Stimulated activated effector memory CD8-positive, alpha-beta T cell treated with anti-CD3 and anti-CD28 coated beads, Interleukin-12 subunit alpha, Interleukin-12 subunit beta, amount 100 ng/mL, for 72 hours (primary cell): ENCODE measurements at regions not wholly inside any gene's neighbourhood (a gene's known extent, or its start where the extent isn't known, plus 50 kb on each side); places are given as distances from the start of the nearest gene placed in this dataset.
"Not testable (repeated sequence)": the region's sequence is repeated elsewhere in the genome, so short reads cannot be mapped to it uniquely, and the experiment has no call there.

Source experiments
- ATAC-seq: fragments of 150-1000 bp; cut with Tn5 transposase; 2 replicates; pipeline ENCODE4 v1.10.0; 2021
- DNase-seq, 2 donors: peaks; one replicate each; pipeline ENCODE4 v3.0.0; 2021 to 2022; ENCODE audit warnings: low spot score in 2 of 2
- H3K27ac Mint-ChIP-seq: one replicate; pipeline ENCODE4 v1.8.0; 2022; ENCODE audit warnings: mild to moderate bottlenecking, mixed read lengths
- H3K36me3 Mint-ChIP-seq: one replicate; pipeline ENCODE4 v1.8.0; 2022; ENCODE audit warnings: mild to moderate bottlenecking, mixed read lengths
- H3K4me1 Mint-ChIP-seq: one replicate; pipeline ENCODE4 v1.8.0; 2022; ENCODE audit warnings: mixed read lengths
- H3K4me3 Mint-ChIP-seq: one replicate; pipeline ENCODE4 v1.8.0; 2022; ENCODE audit warnings: mild to moderate bottlenecking, mixed read lengths
- H3K9me3 Mint-ChIP-seq: one replicate; pipeline ENCODE4 v1.8.0; 2022; ENCODE audit warnings: mixed read lengths

- no peaks in the 10 kb centered on the region for H3K36me3 Mint-ChIP-seq
- no peaks in the 10 kb centered on the region for H3K4me1 Mint-ChIP-seq
- H3K27ac Mint-ChIP-seq, result no peak overlapping the region
- H3K9me3 Mint-ChIP-seq, result peaks cover 29% of the 10 kb centered on the region
- no peak for ATAC-seq
- H3K4me3 Mint-ChIP-seq, result no peak overlapping the region
- DNase-seq, result no peak
Observed at GRCh38 chr11:42337786-42338455, 878.5 kb upstream of the LRRC4C start.

DNA sequence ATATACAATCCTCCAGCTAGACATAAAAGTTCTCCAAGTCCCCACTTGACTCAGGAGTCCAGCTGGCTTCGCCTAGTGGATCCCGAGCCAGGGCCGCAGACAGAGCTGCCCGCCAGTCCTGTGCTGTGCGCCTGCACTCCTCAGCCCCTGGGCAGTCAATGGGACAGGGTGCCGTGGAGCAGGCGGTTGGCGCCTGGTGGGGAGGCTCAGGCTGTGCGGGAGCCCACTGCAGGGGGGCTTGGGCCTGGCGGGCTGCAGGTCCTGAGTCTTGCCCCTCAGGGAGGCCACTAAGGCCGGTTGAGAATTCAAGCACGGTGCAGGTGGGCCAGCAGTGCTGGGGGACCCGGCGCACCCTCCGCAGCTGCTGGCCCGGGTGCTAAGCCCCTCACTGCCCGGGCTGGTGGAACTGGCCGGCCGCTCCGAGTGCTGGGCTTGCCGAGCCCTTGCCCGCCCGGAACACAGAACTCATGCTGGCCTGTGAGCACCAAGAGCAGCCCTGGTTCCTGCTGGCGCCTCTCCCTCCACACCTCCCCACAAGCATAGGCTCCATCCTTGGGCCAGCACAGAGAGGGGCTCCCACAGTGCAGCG is 884.8 kb upstream of the LRRC4C start:
- no peak overlapping the region for H3K27ac Mint-ChIP-seq
- ATAC-seq (no peak), DNase-seq (no peak)
- no peaks in the 10 kb centered on the region for H3K36me3 Mint-ChIP-seq
- no peak overlapping the region for H3K4me3 Mint-ChIP-seq
- no peaks in the 10 kb centered on the region for H3K4me1 Mint-ChIP-seq
- H3K9me3 Mint-ChIP-seq, result peaks cover 9% of the 10 kb centered on the region

DNA sequence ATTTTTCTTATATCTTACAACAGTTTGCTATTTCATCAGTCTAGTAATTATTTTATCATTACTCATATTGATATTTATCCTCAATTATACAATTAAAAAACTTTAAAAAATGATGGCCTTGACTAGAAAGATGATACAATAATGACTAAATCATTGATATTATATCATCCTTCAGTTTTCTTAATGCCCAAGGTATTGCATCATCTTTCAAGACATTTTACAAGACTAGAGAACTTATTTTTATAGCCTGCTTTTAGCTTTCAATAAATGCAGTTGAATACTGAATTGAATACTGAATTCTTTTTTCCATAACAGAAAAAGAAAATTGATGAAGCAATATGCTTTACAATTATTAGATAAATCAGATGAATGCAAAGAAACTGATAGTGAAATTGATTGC is 886.5 kb upstream of the LRRC4C start:
- H3K9me3 Mint-ChIP-seq, result peaks cover 5% of the 10 kb centered on the region
- H3K27ac Mint-ChIP-seq, result no peak overlapping the region
- no peaks in the 10 kb centered on the region for H3K4me1 Mint-ChIP-seq
- ATAC-seq, result no peak
- DNase-seq, result no peak
- no peaks in the 10 kb centered on the region for H3K36me3 Mint-ChIP-seq
- no peak overlapping the region for H3K4me3 Mint-ChIP-seq

DNA sequence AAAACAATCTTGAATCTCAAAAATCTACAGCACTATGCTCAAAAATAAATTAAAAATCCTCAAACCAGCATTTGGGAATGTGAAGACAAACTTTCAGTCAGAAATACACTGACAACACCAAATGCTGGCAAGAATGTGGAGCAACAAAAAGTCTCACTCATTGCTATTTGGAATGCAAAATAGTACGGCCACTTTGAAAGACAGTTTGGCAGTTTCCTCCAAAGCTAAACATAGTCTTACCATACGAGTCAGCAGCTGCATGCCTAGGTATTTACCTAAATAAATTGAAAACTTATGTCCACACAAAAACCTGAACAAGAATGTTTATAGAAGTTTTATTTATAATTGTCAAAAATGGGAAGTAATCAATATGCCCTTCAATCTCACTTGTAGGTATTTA is 904.2 kb upstream of the LRRC4C start:
- ATAC-seq (no peak), DNase-seq (no peak)
- H3K36me3 Mint-ChIP-seq, result no peaks in the 10 kb centered on the region
- H3K4me3 Mint-ChIP-seq, result no peak overlapping the region
- H3K9me3 Mint-ChIP-seq, result peaks cover 25% of the 10 kb centered on the region
- H3K4me1 Mint-ChIP-seq, result no peaks in the 10 kb centered on the region
- no peak overlapping the region for H3K27ac Mint-ChIP-seq

DNA sequence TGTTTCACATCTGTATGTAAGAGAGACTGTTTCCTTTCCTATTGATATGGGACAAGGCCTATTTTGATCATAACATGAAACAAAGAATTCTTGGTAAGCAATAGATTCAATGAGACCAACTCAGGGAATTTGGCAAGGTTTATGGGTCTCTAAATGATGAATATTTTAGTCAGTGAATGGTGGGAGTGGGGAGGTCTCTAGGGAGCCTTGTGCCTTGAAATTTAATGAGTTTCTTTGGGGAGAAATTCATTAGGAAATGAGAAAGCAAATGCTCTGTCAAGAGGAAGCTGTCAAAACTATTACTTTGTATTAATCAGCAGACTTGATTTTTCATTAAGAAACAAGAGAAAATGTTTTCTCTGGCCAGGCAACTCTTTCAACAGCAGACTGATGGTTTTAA is 921.7 kb upstream of the API5 start:
- H3K4me3 Mint-ChIP-seq, result no peak overlapping the region
- DNase-seq (no peak), ATAC-seq (no peak)
- H3K9me3 Mint-ChIP-seq, result peaks cover 23% of the 10 kb centered on the region
- no peaks in the 10 kb centered on the region for H3K4me1 Mint-ChIP-seq
- H3K36me3 Mint-ChIP-seq, result no peaks in the 10 kb centered on the region
- H3K27ac Mint-ChIP-seq, result no peak overlapping the region

DNA sequence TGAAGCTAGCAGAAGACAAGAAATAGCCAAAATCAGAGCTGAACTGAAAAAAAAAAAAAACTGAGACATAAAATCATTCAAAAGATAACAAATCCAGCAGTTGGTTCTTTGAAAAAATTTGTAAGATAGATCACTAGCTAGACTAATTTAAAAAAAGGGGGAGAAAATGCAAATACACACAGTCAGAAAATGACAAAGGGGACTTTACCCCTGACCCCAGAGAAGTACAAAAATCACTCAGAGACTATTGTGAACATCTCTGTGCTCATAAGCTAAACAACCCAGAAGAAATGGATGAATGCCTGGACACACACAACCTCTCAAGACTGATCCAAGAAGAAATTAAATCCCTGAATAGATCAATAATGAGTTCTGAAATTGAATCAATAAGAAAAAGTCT is 914.3 kb upstream of the API5 start:
- H3K4me3 Mint-ChIP-seq, result no peak overlapping the region
- no peak for ATAC-seq
- peaks cover 23% of the 10 kb centered on the region for H3K9me3 Mint-ChIP-seq

GRCh38 chr11:42407341-42407740 is 904.5 kb upstream of the API5 start:
- DNase-seq (no peak), ATAC-seq (no peak)
- Mint-ChIP-seq H3K27ac (no peak overlapping the region), H3K9me3 (peaks cover 8% of the 10 kb centered on the region), H3K36me3 (no peaks in the 10 kb centered on the region), H3K4me1 (no peaks in the 10 kb centered on the region), H3K4me3 (no peak overlapping the region)

More for the DNA sequence above, 914.3 kb upstream of the API5 start:
- H3K27ac Mint-ChIP-seq, result no peak overlapping the region
- DNase-seq, result no peak
- H3K4me1 Mint-ChIP-seq, result no peaks in the 10 kb centered on the region
- no peaks in the 10 kb centered on the region for H3K36me3 Mint-ChIP-seq

GRCh38 chr11:42410251-42410955 is 901.4 kb upstream of the API5 start:
- no peak overlapping the region for H3K27ac Mint-ChIP-seq
- DNase-seq, result no peak
- H3K9me3 Mint-ChIP-seq, result peaks cover 11% of the 10 kb centered on the region
- no peaks in the 10 kb centered on the region for H3K4me1 Mint-ChIP-seq
- no peaks in the 10 kb centered on the region for H3K36me3 Mint-ChIP-seq
- ATAC-seq, result no peak
- no peak overlapping the region for H3K4me3 Mint-ChIP-seq

GRCh38 chr11:42412590-42412989 is 899.2 kb upstream of the API5 start:
- H3K27ac Mint-ChIP-seq, result no peak overlapping the region
- H3K36me3 Mint-ChIP-seq, result no peaks in the 10 kb centered on the region
- DNase-seq, result no peak
- H3K9me3 Mint-ChIP-seq, result peaks cover 12% of the 10 kb centered on the region
- no peak for ATAC-seq
- no peaks in the 10 kb centered on the region for H3K4me1 Mint-ChIP-seq
- no peak overlapping the region for H3K4me3 Mint-ChIP-seq

- no peak for ATAC-seq
- no peaks in the 10 kb centered on the region for H3K36me3 Mint-ChIP-seq
- H3K4me3 Mint-ChIP-seq, result no peak overlapping the region
Observed at GRCh38 chr11:42417691-42418090, 894.1 kb upstream of the API5 start.

GRCh38 chr11:42422090-42422489 is 889.7 kb upstream of the API5 start:
- Mint-ChIP-seq H3K36me3 (no peaks in the 10 kb centered on the region), H3K4me3 (no peak overlapping the region), H3K27ac (no peak overlapping the region), H3K9me3 (peaks cover 18% of the 10 kb centered on the region), H3K4me1 (no peaks in the 10 kb centered on the region)
- no peak for ATAC-seq
- DNase-seq, result no peak

More at GRCh38 chr11:42417691-42418090, 894.1 kb upstream of the API5 start:
- peaks cover 17% of the 10 kb centered on the region for H3K9me3 Mint-ChIP-seq
- no peak overlapping the region for H3K27ac Mint-ChIP-seq
- no peaks in the 10 kb centered on the region for H3K4me1 Mint-ChIP-seq
- no peak for DNase-seq

DNA sequence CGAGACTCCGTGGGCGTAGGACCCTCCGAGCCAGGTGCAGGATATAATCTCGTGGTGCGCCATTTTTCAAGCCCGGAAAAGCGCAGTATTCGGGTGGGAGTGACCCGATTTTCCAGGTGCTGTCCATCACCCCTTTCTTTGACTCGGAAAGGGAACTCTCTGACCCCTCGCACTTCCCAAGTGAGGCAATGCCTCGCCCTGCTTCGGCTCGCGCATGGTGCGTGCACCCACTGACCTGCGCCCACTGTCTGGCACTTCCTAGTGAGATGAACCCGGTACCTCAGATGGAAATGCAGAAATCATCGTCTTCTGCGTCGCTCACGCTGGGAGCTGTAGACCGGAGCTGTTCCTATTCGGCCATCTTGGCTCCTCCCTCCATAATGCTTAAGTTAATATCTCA is 876.9 kb upstream of the API5 start:
- H3K36me3 Mint-ChIP-seq, ATAC-seq, H3K4me3 Mint-ChIP-seq, H3K4me1 Mint-ChIP-seq, H3K27ac Mint-ChIP-seq, DNase-seq: not testable (repeated sequence)
- H3K9me3 Mint-ChIP-seq, result peaks cover 15% of the 10 kb centered on the region

DNA sequence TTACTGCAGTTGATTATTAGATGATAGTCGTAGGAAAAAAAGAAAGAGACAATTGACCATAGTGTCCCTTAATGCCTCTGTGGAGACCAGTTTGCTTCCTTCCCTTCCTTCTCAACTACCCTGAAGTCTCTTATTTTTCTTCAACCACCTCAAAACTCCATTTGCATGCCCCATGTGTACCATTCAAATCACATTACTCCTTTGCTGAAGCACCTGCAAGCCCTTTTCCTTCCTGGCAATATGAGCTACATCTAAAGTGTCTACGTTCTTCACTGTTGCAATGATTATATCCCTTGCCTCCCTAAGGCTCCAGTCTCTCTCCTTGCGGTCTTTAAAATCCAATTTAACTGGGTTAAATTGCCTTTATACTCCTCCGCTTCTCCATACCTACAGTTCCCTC is 867.4 kb upstream of the API5 start:
- no peaks in the 10 kb centered on the region for H3K4me1 Mint-ChIP-seq
- peaks cover 25% of the 10 kb centered on the region for H3K9me3 Mint-ChIP-seq
- DNase-seq (no peak), ATAC-seq (no peak)
- H3K27ac Mint-ChIP-seq, result no peak overlapping the region
- no peak overlapping the region for H3K4me3 Mint-ChIP-seq
- H3K36me3 Mint-ChIP-seq, result no peaks in the 10 kb centered on the region

- Mint-ChIP-seq H3K27ac (no peak overlapping the region), H3K36me3 (no peaks in the 10 kb centered on the region), H3K9me3 (peaks cover 2% of the 10 kb centered on the region), H3K4me1 (no peaks in the 10 kb centered on the region), H3K4me3 (no peak overlapping the region)
- no peak for ATAC-seq
- DNase-seq, result no peak
Observed at GRCh38 chr11:42462558-42463310, 849.1 kb upstream of the API5 start.

- Mint-ChIP-seq H3K27ac (no peak overlapping the region), H3K4me3 (no peak overlapping the region)
- ATAC-seq, result no peak
Observed at GRCh38 chr11:42465623-42466022, 846.2 kb upstream of the API5 start.

More at GRCh38 chr11:42465623-42466022, 846.2 kb upstream of the API5 start:
- no peaks in the 10 kb centered on the region for H3K4me1 Mint-ChIP-seq
- H3K9me3 Mint-ChIP-seq, result peaks cover 2% of the 10 kb centered on the region
- DNase-seq, result no peak
- no peaks in the 10 kb centered on the region for H3K36me3 Mint-ChIP-seq
